Lung (tissue), 11 donors: ENCODE measurements at regions not wholly inside any gene's neighbourhood (a gene's known extent, or its start where the extent isn't known, plus 50 kb on each side); places are given as distances from the start of the nearest gene placed in this dataset.
A peak's percentile ranks its signal among the peaks of the same experiment; 100 is the strongest.

Experiments
- ATAC-seq: fragments of 200-7000 bp; cut with Tn5 transposase; one replicate; pipeline ENCODE4 v1.9.1; 2020; ENCODE audit warnings: moderate number of reproducible peaks; ENCODE audit not compliant: insufficient read depth, low FRiP score
- DNase-seq, 3 donors: peaks; one replicate each; pipeline ENCODE4 v3.0.0-alpha.2; 2013 to 2017
- H3K27ac ChIP-seq, 2 donors: one replicate each; pipeline ENCODE4 v1.5.1; 2013; ENCODE audit warnings: mild to moderate bottlenecking in 2 of 2, moderate library complexity in 2 of 2, control low read depth in 1 of 2, inconsistent platforms in 1 of 2, low read depth in 1 of 2, low read length in 1 of 2
- H3K27me3 ChIP-seq, 3 donors: one replicate each; pipeline ENCODE4 v1.5.1; 2013; ENCODE audit warnings: low read length in 2 of 3; ENCODE audit not compliant: control insufficient read depth in 3 of 3, insufficient read depth in 3 of 3
- H3K36me3 ChIP-seq, 4 donors: one replicate each; pipeline ENCODE4 v1.5.1; 2013; ENCODE audit warnings: low read length in 4 of 4, mild to moderate bottlenecking in 1 of 4, moderate library complexity in 1 of 4; ENCODE audit not compliant: control insufficient read depth in 4 of 4, insufficient read depth in 4 of 4
- H3K4me1 ChIP-seq, 5 donors: one replicate each; pipeline ENCODE4 v1.5.1; 2013; ENCODE audit warnings: low read length in 5 of 5, mild to moderate bottlenecking in 2 of 5, moderate library complexity in 1 of 5; ENCODE audit not compliant: control insufficient read depth in 5 of 5, insufficient read depth in 5 of 5
- H3K4me3 ChIP-seq: one replicate; pipeline ENCODE4 v1.5.1; 2013; ENCODE audit warnings: mild to moderate bottlenecking, control low read depth, moderate library complexity
- H3K9ac ChIP-seq, 2 donors: one replicate each; pipeline ENCODE4 v1.5.1; 2013; ENCODE audit warnings: low read length in 2 of 2, control low read depth in 1 of 2; ENCODE audit not compliant: insufficient read depth in 1 of 2
- H3K9me3 ChIP-seq, 4 donors: one replicate each; pipeline ENCODE4 v1.5.1; 2013; ENCODE audit warnings: low read length in 3 of 4, mild to moderate bottlenecking in 1 of 4, moderate library complexity in 1 of 4; ENCODE audit not compliant: control insufficient read depth in 4 of 4, insufficient read depth in 3 of 4
- CTCF ChIP-seq: IDR thresholded peaks from 2 replicates; pipeline ENCODE4 v1.5.1; 2012; ENCODE audit warnings: mild to moderate bottlenecking; ENCODE audit errors: control extremely low read depth, extremely low read depth
- WGBS, 2 donors: extraction: QIAGEN DNeasy Blood & Tissue Kit; methylation state at CpG; one replicate each; pipeline ENCODE4 v1.1.7; 2013; 5-methylcytosine and 5-hydroxymethylcytosine counted together
- donor health status: control.
- donor health status: control.
- donor health status: Bipolar disorder and iron deficiency.
- donor health status: healthy.
- donor health status: DM: yes; HTN: yes; CAD: no.

- H3K9ac ChIP-seq: no peak overlapping the region
- WGBS, 2 donors: 79 to 81% methylated on average over 2 of the region's 2 CpGs
- no peak for TF ChIP-seq CTCF
- H3K36me3 ChIP-seq: no peaks in the 10 kb centered on the region
- H3K9me3 ChIP-seq: peaks cover 0 to 4% (median 0%) of the 10 kb centered on the region in 4 donors
- DNase-seq (no peak), ATAC-seq (no peak)
- no peaks in the 10 kb centered on the region for H3K27me3 ChIP-seq
- H3K4me1 ChIP-seq: no peaks in the 10 kb centered on the region
- no peak overlapping the region for H3K4me3 ChIP-seq
- H3K27ac ChIP-seq: no peak overlapping the region
Observed at GRCh38 chr2:149679286-149679685, 91.7 kb upstream of the MMADHC start.

GRCh38 chr2:149677416-149677815, 89.8 kb upstream of the MMADHC start:
- Histone ChIP-seq H3K36me3 (no peaks in the 10 kb centered on the region), H3K9ac (no peak overlapping the region), H3K4me1 (no peaks in the 10 kb centered on the region), H3K27me3 (no peaks in the 10 kb centered on the region), H3K9me3 (peaks cover 0 to 4% (median 0%) of the 10 kb centered on the region in 4 donors), H3K4me3 (no peak overlapping the region), H3K27ac (no peak overlapping the region)
- 79 to 90% methylated on average over 1 of the region's 1 CpG for WGBS, 2 donors
- DNase-seq: no peak
- no peak for ATAC-seq
- TF ChIP-seq CTCF: no peak

- Histone ChIP-seq H3K4me1 (peaks cover 0 to 12% (median 0%) of the 10 kb centered on the region in 5 donors), H3K36me3 (no peaks in the 10 kb centered on the region), H3K27me3 (no peaks in the 10 kb centered on the region), H3K9ac (no peak overlapping the region), H3K4me3 (no peak overlapping the region), H3K9me3 (no peaks in the 10 kb centered on the region), H3K27ac (no peak overlapping the region)
- DNase-seq: peak; percentile 65 to 89 (median 79)
- no peak for TF ChIP-seq CTCF
- WGBS, 2 donors: 86 to 87% methylated on average over 2 of the region's 2 CpGs
- ATAC-seq: no peak
Observed at GRCh38 chr2:149670086-149670485, 82.5 kb upstream of the MMADHC start.

GRCh38 chr2:149666809-149667320, 79.3 kb upstream of the MMADHC start:
- WGBS, 2 donors: 82 to 91% methylated on average over 1 of the region's 1 CpG

More at GRCh38 chr2:149666809-149667320, 79.3 kb upstream of the MMADHC start:
- Histone ChIP-seq H3K27ac (no peak overlapping the region), H3K4me1 (peaks cover 0 to 16% (median 0%) of the 10 kb centered on the region in 5 donors), H3K36me3 (no peaks in the 10 kb centered on the region), H3K27me3 (no peaks in the 10 kb centered on the region), H3K4me3 (no peak overlapping the region), H3K9ac (no peak overlapping the region), H3K9me3 (no peaks in the 10 kb centered on the region)
- DNase-seq (peak in 2 of 3 donors; percentile 67 to 77), ATAC-seq (no peak)
- TF ChIP-seq CTCF: no peak
